OCI-LY1 (cell line): ENCODE measurements at regions not wholly inside any gene's neighbourhood (a gene's known extent, or its start where the extent isn't known, plus 50 kb on each side); places are given as distances from the start of the nearest gene placed in this dataset.

Source experiments
- H2AFZ ChIP-seq: fragments of 200-600 bp; sonication (generic), shearing (Covaris generic); 2 replicates; pipeline ENCODE4 v1.6.0; 2014; ENCODE audit warnings: antibody characterized with exemption, mild to moderate bottlenecking, low read length
- H3F3A ChIP-seq: fragments of 200-600 bp; sonication (generic), shearing (Covaris generic); 2 replicates; pipeline ENCODE4 v1.6.0; 2014; ENCODE audit warnings: mild to moderate bottlenecking, antibody characterized with exemption, low read length, moderate library complexity; ENCODE audit not compliant: insufficient read depth
- H3K27ac ChIP-seq: fragments of 200-600 bp; sonication (generic); 2 replicates; pipeline ENCODE4 v1.5.1; 2014; ENCODE audit warnings: low read length, mixed run types, mild to moderate bottlenecking, low read depth; ENCODE audit not compliant: poor library complexity, severe bottlenecking
- H3K27me3 ChIP-seq: fragments of 200-600 bp; sonication (generic); 2 replicates; pipeline ENCODE4 v1.6.0; 2014; ENCODE audit warnings: antibody characterized with exemption, mild to moderate bottlenecking, low read length, moderate library complexity; ENCODE audit not compliant: insufficient read depth
- H3K36me3 ChIP-seq: fragments of 200-600 bp; sonication (generic); 2 replicates; pipeline ENCODE4 v1.6.1; 2014; ENCODE audit warnings: mild to moderate bottlenecking, antibody characterized with exemption, low read length, moderate library complexity, mixed read lengths; ENCODE audit not compliant: insufficient read depth
- H3K4me1 ChIP-seq: fragments of 200-600 bp; sonication (generic); 2 replicates; pipeline ENCODE4 v1.5.1; 2014; ENCODE audit warnings: mild to moderate bottlenecking, low read length, moderate library complexity; ENCODE audit not compliant: insufficient read depth, severe bottlenecking
- H3K4me2 ChIP-seq: fragments of 200-600 bp; sonication (generic), shearing (Covaris generic); 2 replicates; pipeline ENCODE4 v1.6.1; 2014; ENCODE audit warnings: low read length
- H3K4me3 ChIP-seq: fragments of 200-600 bp; sonication (generic); 2 replicates; pipeline ENCODE4 v1.5.1; 2014; ENCODE audit warnings: low read length, low read depth, mild to moderate bottlenecking, mixed read lengths; ENCODE audit not compliant: poor library complexity, severe bottlenecking
- H3K79me2 ChIP-seq: fragments of 200-600 bp; shearing (Covaris generic); 2 replicates; pipeline ENCODE4 v1.6.1; 2016; ENCODE audit warnings: mixed run types, low read length, mixed read lengths; ENCODE audit not compliant: insufficient read depth
- H3K9ac ChIP-seq: fragments of 200-600 bp; sonication (generic), shearing (Covaris generic); 2 replicates; pipeline ENCODE4 v1.6.1; 2014; ENCODE audit warnings: mild to moderate bottlenecking, low read length, mixed read lengths
- H3K9me2 ChIP-seq: fragments of 200-600 bp; sonication (generic), shearing (Covaris generic); 2 replicates; pipeline ENCODE4 v1.6.1; 2014; ENCODE audit warnings: low read depth, mild to moderate bottlenecking, low read length, mixed read lengths
- H3K9me3 ChIP-seq: fragments of 200-600 bp; shearing (Covaris generic); 2 replicates; pipeline ENCODE4 v1.6.1; 2014; ENCODE audit warnings: low read length, mixed read lengths
- H4K20me1 ChIP-seq: fragments of 200-600 bp; sonication (generic), shearing (Covaris generic); 2 replicates; pipeline ENCODE4 v1.6.0; 2016; ENCODE audit warnings: mild to moderate bottlenecking, low read length; ENCODE audit not compliant: insufficient read depth
- CTCF ChIP-seq: fragments of 200-600 bp; sonication (generic), shearing (Covaris generic); IDR thresholded peaks from 2 replicates; pipeline ENCODE4 v1.5.1; 2017; ENCODE audit warnings: mild to moderate bottlenecking, antibody characterized with exemption, low read length, moderate library complexity, mixed read lengths
- EZH2 ChIP-seq: fragments of 200-600 bp; sonication (generic), shearing (Covaris generic); IDR thresholded peaks from 2 replicates; pipeline ENCODE4 v1.8.0; 2017; ENCODE audit warnings: borderline replicate concordance, mixed run types, mild to moderate bottlenecking, antibody characterized with exemption, low read length, moderate library complexity, mixed read lengths

- TF ChIP-seq EZH2 (no peak), CTCF (no peak)
- no peaks in the 10 kb centered on the region for H4K20me1 ChIP-seq
- H3K4me2 ChIP-seq: no peak overlapping the region
- no peaks in the 10 kb centered on the region for H3K4me1 ChIP-seq
- no peak overlapping the region for H3K9ac ChIP-seq
- H3K9me3 ChIP-seq: no peaks in the 10 kb centered on the region
- H3K36me3 ChIP-seq: no peaks in the 10 kb centered on the region
- H3K9me2 ChIP-seq: no peaks in the 10 kb centered on the region
- no peaks in the 10 kb centered on the region for H3K79me2 ChIP-seq
- no peak overlapping the region for H2AFZ ChIP-seq
- H3K4me3 ChIP-seq: no peak overlapping the region
- no peaks in the 10 kb centered on the region for H3K27me3 ChIP-seq
- no peaks in the 10 kb centered on the region for H3F3A ChIP-seq
- no peak overlapping the region for H3K27ac ChIP-seq
These were observed 867.7 kb upstream of the CDH6 start for GRCh38 chr5:30325795-30326194.

- TF ChIP-seq EZH2: no peak
- TF ChIP-seq CTCF: no peak
- no peak overlapping the region for H3K27ac ChIP-seq
- no peaks in the 10 kb centered on the region for H3K79me2 ChIP-seq
- H4K20me1 ChIP-seq: no peaks in the 10 kb centered on the region
- H3K4me1 ChIP-seq: no peaks in the 10 kb centered on the region
- no peaks in the 10 kb centered on the region for H3K9me3 ChIP-seq
- H3K36me3 ChIP-seq: no peaks in the 10 kb centered on the region
- no peak overlapping the region for H3K4me3 ChIP-seq
- H3K9me2 ChIP-seq: no peaks in the 10 kb centered on the region
- no peak overlapping the region for H3K9ac ChIP-seq
- no peaks in the 10 kb centered on the region for H3F3A ChIP-seq
- H3K4me2 ChIP-seq: no peak overlapping the region
- no peak overlapping the region for H2AFZ ChIP-seq
- no peaks in the 10 kb centered on the region for H3K27me3 ChIP-seq
These were observed 869.4 kb upstream of the CDH6 start for GRCh38 chr5:30324083-30324482.

- H3K27me3 ChIP-seq: no peaks in the 10 kb centered on the region
- H3K9me2 ChIP-seq: no peaks in the 10 kb centered on the region
- TF ChIP-seq CTCF: no peak
- TF ChIP-seq EZH2: no peak
- no peak overlapping the region for H3K4me2 ChIP-seq
- no peaks in the 10 kb centered on the region for H4K20me1 ChIP-seq
- H3K4me3 ChIP-seq: no peak overlapping the region
- no peak overlapping the region for H3K9ac ChIP-seq
- no peaks in the 10 kb centered on the region for H3K79me2 ChIP-seq
- H3K36me3 ChIP-seq: no peaks in the 10 kb centered on the region
- H3K27ac ChIP-seq: no peak overlapping the region
- H3F3A ChIP-seq: no peaks in the 10 kb centered on the region
- H3K4me1 ChIP-seq: no peaks in the 10 kb centered on the region
- H2AFZ ChIP-seq: no peak overlapping the region
- H3K9me3 ChIP-seq: no peaks in the 10 kb centered on the region
These were observed 905.6 kb upstream of the CDH6 start for GRCh38 chr5:30287890-30288289.
